GM21390 (cell line): ENCODE measurements at regions not wholly inside any gene's neighbourhood (a gene's known extent, or its start where the extent isn't known, plus 50 kb on each side); places are given as distances from the start of the nearest gene placed in this dataset.
A peak's percentile ranks its signal among the peaks of the same experiment; 100 is the strongest.

Experiments used
- ATAC-seq: cut with Tn5 transposase; IDR thresholded peaks from one replicate; pipeline ENCODE4 v1.9.1; 2021; ENCODE audit not compliant: unreplicated experiment

DNA sequence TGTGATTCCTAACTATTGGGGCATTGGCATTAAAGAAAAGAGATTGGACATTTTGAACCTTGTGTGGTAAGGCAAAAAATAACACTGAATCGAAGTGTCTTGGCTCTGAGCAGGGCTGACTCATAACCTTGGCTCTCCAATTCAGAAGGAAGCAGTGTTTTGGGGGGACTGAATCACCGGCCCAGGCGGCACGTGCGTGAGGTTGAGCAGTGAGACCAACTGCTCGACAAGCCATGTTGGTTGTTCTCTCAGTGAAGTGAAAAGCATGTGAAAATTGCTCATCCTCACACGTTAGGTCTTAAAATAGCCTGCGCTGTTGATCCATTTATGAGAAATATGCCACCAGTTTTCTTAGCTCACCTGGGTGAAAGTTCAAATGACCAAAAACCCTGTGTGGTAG, 137.8 kb upstream of the SPACA1 start:
- no peak for ATAC-seq

DNA sequence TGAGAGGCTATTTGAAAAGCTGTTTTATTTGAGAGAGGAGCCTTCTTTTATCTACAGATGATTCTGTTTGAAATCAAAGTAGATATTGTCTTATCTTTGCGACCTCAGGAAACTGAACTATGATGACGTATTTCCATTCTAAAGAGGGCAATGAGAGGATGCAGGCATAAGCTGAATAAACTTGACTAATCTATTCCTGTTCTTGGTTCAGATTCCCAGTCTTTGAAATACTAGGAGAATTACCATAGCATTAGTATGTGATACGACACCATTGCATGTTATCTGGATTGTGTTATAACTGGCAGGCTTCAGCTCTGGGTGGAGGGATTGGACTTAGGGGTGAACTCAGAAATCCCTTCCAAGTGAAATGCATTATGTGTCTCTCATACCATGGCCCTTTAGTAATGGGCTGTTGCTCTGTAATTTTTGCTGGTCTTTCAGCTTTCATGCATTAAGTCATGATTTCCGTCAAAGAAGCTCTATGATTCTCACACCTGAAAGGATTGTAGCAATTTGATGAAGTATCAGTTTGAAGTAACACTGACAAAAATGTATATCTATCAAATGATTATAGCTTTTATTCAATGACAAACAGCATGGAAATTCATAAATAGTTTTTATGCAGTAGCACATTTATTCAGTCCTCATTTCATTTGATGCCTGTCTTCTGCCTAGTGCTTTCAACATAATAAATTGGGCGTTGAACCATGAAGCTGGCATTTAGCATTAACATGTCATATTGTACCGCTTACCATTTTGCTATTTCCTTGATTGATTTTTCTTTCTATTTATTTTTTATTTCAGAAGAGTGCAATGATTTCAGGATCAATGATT, 138.4 kb upstream of the SPACA1 start:
- no peak for ATAC-seq

DNA sequence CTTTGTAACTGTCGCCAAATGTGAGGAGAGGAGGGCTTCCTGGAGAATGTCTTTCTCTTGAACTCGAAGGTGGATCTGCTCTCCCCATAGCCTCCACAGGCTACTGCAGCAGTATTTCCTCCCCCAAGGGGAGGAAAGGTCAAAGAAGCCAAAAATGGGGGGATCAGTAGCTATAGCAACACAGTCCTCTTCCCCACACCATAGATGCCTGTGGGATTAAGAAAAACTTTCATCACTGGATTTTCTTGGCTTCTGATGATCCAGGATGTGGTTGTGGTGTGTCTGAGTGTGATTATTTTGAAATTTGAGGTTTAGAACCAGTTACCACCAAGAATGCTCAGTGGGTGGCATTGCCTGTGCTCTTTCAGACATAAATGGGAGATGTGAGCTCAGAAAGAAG, 140.1 kb upstream of the SPACA1 start:
- peak; percentile 46 for ATAC-seq

DNA sequence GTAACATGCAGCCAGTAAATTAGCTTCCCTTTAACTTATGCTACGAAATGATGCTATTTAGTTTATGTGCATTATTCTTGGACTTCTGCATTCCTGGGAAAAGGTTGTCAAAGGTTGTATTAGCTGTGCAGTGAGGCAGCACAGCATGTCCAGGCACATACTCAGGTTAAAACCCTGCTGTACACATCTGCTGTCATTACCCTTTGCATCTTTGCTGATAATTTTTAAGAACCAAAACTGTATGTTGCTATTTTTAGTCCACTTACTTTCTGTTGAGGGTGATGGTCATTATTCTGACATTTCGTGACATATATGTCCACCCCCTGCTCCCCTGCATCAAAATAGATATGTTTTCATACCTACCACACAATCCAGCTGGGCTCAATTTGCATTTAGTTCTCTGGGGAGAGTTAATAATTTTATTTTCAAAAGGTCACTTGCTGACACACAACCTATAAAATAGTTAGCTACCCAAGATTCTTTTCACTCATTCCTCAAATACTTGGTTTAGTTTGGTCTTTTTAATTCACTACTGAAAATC, 142.5 kb upstream of the SPACA1 start:
- peak; percentile 86 for ATAC-seq

DNA sequence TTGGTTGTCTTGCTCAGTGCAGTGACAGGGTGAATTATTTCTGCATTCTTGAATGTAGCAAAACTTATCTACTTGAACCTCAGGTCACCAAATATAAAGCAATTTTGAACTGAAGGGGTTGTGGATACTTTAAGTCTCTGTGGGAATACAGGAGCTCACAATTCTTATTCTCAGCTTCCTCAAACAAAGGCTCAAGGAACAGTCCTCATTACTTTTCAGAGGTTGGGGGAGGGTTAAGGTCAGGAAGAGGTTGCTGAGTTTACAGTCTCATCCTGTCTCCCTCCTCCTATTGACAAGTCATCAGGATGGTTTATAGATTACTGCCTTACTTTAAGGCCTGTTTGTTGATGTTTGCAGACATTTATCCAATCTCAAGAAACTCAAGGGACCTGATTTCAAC, 143.6 kb upstream of the SPACA1 start:
- ATAC-seq = no peak

DNA sequence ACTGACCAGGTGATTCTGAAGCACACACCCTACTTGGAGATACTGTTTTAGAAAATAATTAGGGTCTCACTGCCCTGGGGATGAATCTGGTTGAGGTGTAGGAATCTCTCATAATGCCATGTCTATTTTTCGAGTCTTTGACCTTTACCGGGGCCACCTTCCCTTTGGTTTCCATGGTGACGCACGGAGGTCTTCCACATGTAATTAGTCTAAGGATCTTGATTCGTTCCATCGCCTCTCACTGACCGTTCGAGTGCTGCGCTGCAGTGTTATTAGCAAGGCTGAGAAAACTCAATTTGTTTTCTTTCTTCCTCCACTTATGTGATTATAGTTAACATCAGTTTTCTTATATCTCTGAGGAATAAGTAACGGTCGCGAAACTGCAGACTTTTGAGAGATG, 144.3 kb upstream of the SPACA1 start:
- no peak for ATAC-seq

DNA sequence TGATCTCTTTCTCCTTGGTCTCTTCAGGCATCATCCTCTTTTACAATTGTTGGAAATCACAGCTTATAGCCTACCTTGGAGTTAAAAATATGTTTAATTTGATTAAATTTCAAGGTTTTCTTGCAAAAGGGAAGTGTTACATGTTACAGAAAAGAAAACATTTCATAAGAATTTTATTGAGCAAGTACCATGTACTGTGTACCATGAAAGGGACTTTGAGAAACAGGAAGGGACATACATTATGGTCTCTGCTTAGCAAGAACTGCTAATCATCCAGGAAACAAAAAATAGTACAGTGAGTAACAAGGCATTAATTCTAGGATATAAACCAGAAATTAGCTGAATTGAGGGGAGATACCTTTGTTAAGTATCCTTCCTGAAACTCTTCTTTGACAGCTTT, 145.3 kb upstream of the SPACA1 start:
- ATAC-seq = no peak

DNA sequence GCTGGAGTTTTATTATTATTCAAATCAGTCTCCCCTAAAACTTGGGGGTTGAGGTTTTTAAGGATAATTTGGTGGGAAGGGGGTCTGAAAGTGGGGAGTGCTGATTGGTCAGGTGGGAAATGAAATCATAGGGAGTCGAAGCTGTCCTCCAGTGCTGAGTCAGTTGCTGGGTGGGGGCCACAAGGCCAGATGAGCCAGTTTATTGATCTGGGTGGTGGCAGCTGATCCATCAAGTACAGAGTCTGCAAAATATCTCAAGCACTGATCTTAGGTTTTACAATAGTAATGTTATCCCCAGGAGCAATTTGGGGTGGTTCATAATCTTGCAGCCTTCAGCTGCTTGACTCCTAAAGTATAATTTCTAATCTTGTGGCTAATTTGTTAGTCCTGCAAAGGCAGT, 146.0 kb upstream of the SPACA1 start:
- ATAC-seq = no peak

DNA sequence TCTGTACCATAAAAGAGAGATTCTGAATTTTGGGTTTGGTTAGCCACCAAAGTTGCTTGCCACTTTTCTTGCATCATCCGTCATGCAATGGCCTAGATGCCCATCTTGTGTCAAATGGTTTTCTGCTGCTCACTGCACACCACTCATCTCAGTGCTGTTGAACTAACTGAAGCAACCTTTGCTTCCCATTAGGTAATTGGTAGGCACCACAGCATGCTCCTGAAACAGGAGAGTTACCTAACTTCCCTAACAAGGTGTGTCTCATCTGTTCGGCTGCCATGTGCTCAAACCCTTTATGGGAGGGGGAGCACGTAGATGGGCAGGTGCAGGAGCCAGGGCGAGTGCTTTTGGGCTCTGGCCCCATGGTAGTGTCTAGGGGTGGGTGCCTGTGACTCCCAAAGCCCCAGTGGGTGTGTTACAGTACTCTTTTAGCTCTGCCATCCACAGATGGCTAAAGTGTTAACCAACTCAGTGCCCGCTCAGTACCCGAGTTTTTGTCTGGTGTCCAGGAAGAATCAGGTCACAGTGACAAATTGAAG, 147.4 kb upstream of the SPACA1 start:
- ATAC-seq = no peak

DNA sequence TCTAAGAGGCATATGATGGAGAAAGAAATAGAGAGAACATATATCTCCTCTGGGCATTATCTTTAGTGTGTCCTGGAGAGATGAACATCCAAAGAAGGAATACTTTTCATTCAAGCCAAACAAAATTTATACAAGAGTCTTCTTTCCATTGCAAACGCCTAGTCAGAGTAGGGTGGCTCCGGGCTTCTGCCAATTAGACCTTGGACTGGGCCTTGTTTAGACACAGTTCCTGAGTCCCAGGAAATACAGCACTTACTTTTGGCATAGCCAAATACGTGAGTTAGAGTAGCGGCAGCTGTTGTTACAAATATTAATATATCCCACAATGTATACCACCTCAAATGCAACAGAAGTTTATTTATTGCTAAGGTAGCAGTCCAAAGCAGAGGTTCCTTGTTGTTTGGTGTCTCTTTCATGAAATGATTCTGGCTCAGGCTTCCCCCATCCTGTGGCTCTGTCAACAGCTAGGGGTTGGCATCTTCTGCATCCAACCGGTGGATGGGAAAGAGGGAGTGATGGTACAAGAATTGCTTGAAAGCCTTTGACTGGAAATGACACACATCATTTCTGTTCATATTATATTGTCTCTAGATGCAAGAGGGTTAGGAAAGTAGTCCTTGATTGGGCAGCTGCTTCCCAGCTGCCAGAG, 148.0 kb upstream of the SPACA1 start:
- ATAC-seq = no peak

DNA sequence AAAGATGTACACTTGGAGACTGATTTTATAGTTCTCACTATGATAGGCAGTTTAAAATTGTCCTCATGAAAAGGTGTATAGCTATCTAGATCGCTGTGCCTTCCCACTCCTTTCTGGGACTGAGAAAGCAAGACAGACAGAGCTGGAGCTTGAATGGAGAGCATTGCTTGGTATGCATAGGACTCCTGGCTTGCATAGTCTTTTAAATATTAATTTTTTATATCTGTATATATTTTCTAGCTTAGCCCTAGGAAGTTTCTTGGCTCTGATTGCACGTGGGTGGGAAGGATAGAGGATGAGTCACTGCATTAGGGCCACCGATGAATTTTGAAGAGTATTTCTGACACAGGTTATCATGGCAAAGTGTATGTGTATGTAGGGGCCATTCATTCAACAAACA, 150.0 kb upstream of the SPACA1 start:
- ATAC-seq = no peak

DNA sequence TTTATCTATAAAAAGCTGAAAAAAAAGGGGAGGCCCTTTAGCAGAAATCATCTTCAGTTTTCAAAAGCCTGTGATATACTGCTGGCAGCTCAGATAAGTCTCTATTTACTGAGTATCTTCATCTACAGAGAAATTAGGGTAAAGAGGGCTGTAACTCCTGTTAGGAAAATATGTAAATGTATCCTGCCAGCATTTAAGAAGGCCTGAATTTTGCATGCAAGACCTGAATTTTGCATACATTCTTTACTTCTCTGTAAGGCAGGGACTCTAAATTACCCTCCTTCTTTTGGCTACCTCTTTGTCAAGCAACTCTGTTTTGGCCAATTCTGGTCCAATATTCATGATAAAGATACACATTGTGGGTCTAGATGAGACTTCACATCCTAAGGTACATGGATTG, 150.6 kb upstream of the SPACA1 start:
- no peak for ATAC-seq

DNA sequence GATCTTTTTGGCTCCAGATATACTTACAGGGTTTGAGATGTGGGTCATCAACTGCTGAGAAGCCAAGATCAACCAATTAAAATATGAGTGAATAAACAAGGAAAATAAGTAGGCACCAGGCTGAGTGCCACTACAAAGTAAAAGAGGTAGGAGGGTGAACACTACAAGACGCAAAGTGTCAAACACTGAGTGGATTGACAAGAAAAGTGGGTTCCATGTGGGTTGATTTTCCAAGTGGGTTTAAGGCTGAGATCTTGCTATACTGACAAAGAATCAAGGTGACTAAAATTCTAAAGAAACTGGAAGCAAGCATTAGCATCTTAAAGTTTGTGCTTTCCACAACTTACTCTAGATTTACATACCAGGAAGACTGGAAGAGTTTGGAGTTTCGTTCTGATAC, 160.4 kb upstream of the SPACA1 start:
- no peak for ATAC-seq

DNA sequence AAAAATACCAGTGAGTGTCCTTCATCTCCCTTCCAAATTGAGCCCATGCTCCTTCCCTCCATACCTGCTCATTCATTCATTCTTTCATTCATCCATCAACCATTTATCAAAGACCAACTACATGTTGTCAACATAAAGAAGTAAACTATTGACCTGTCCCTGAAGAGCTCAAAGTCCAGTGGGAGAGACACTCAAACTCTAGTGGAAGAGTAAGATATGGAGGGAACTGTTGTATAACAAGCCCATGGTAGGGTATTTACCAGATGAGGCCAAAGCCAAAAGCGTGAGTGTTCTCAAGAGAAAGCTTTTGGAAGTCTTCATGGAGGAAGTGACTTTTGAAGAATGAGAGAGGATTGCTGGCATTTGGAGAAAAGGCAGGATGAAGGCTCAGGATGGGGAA, 163.4 kb upstream of the SPACA1 start:
- ATAC-seq = no peak

DNA sequence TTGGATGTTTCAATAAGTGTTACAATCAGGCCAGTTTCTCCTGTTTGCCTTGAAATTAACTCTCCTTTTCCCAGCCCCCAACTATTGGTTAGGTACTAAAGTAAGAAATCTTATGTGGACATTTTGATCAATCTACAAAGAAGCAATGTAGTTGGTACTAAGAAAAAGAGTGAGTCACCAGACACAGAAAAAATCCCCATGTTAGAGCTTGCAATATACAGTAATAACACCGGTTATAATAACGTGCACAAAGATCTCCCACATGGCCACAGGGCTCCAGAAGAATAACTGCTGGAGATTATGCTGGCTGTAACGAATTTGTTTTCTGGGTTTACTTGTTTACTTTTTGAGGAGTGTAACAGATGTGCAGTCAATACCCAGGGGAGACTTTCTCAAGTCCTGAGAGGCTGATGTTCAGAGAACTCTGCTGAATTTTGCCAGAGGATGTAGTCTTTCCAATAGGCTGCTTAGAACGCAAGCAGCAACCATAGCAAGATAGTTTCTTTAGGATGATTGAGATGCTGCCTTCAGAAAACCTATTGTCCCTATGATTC, 166.2 kb upstream of the SPACA1 start:
- no peak for ATAC-seq

DNA sequence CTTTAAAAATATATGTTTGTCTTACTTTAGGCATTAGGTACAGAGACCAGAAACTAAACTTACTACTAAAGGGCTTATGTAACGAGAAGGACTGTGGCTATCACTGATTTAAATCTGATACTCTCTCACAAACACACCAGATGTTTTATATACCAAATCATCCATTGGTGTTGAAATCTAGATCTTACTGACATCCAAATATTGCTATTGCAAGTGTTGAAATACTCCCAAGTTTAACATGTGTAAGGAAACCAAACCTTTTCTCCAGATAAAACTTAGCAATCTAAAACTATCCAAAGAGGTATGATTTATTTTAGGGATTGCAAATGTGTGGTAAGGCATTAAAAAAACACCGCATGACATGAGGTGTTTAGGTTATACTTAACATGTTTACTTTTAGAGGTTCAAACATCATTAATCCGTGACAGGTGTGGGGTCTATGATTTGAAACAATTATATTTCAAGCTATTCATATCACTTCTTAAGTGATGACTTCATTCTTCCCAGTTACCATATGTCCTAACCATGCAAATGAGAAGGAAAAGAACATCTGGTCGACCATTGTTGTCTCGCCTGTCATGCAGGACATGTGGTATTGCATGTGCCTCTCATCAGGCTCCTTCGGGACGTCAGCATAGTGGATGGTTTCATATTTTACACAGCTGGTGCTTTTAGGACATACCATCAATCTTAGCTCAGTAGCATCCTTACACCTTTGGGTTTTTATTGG, 168.3 kb upstream of the SPACA1 start:
- ATAC-seq = peak; percentile 82

DNA sequence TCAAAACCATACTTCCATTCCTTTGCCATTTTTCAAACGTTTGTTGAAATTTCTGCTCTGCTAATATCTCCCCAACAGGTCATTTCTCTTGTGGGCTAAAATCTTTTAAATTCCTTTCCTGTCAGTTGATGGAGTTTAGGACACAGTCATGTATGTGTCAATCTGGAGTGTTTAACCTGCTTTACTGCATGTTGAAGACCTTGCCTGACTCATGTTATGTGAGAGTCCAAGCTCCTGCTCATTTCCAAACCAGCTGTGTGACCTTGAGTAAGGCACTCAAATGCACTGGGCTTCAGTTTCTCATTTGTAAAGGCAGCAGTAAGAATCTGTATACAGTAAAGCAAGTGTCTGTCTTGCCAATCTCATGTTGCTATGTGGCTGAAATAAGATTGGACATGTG, 171.9 kb upstream of the SPACA1 start:
- ATAC-seq = no peak

DNA sequence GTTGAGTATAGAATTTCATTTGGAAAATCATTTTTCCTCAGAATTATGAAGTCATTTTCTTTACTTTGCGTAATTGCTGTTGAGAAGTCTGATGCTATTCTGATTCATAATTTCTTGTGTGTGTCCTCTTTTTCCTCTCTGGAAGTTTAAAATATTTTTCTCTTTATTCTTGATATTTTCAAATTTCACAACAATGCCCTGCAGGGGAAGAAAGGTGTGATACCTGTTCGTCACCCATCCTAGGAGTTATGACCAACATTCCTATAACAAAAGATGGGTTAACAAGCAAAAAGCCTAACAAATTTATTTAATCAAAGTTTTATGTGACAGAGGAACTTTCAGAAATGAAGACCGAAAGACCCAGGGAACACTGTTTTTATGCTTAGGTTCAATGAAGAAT, 171.5 kb upstream of the AKIRIN2 start:
- no peak for ATAC-seq

DNA sequence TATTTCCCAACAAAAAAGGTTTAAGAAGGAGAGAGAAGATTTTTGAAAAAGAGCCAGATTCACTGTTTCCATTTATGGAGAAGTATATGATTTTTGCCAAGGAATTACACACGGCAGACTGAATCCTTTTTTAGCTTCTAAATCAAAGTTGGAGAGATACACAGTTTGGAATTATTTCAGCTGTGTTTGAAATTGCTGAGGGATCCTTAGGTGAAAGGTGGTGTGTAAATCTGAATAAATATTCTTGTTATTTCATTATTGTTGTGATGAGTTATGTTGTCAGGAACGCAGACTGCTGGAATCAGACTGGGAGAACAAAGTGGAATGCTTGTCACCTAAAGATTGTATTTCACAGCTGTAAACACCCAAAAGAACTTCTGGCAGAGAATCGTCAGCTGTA, 168.5 kb upstream of the AKIRIN2 start:
- no peak for ATAC-seq

DNA sequence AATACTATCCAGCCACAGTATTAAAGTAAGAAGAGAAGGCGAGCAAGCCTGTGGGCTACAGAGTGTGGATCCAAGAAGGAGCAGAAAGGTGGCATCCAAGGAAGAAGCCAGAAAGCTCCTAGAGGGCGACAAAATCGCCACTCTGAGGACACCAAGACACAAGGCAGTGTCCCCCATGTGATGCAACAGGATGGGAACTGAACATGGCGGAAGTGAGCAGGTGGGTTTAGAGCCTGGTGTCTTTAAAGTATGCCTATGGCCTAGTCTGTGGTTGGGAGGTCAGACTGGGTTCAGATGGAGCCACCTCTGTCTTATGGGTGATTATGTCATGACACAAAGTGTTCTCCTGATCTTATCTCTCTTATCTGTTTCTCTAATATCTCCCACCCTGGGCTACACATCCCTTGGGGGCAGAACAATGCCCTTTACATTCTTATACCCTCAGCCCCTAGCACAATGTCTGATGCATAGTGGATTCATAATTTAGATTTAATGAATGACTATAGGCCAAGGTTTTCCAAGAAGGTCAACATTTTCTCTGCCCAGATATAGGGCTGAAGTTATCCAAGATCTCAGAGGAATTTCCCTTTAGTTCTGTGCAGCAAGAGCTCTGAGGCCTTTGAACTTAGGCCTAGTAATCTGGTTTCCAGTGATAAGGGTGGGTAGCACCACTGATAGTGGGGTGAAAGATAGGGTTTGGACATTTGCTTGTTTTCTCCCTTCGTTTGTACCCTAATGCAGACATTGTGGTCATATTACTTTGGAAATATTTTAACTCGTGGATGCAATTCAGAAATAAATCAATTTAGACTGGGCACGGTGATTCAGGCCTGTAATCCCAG, 167.3 kb upstream of the AKIRIN2 start:
- ATAC-seq = no peak
